Body of pancreas (tissue), 4 donors: ENCODE measurements at regions not wholly inside any gene's neighbourhood (a gene's known extent, or its start where the extent isn't known, plus 50 kb on each side); places are given as distances from the start of the nearest gene placed in this dataset.

Experiments
- ATAC-seq: fragments of 150-250 bp; one replicate; pipeline ENCODE4 v1.9.1; 2016
- DNase-seq, 4 donors: peaks; one replicate each; pipeline ENCODE4 v3.0.0-alpha.2; 2019
- H3K27ac ChIP-seq, 4 donors: fragments of 200-600 bp; sonication (generic); 1 replicate in 3 of 4; 2 replicates in 1 of 4; pipeline versions ENCODE4 v1.5.1 to v1.6.1; 2016 to 2019; ENCODE audit warnings: mild to moderate bottlenecking in 1 of 4, mixed read lengths in 1 of 4, moderate library complexity in 1 of 4
- H3K27me3 ChIP-seq, 2 donors: fragments of 200-600 bp; sonication (generic); one replicate each; pipeline ENCODE4 v1.6.0; 2016; ENCODE audit warnings: mild to moderate bottlenecking in 1 of 2
- H3K36me3 ChIP-seq, 2 donors: fragments of 200-600 bp; sonication (generic); replicated peaks in 1 of 2; 2 replicates each; pipeline ENCODE4 v1.5.1; 2016; ENCODE audit warnings: low read depth in 2 of 2; ENCODE audit not compliant: insufficient read depth in 1 of 2
- H3K4me1 ChIP-seq: fragments of 200-600 bp; sonication (generic); one replicate; pipeline ENCODE4 v1.6.0; 2016
- H3K4me3 ChIP-seq, 2 donors: fragments of 200-600 bp; sonication (generic); 1 replicate in 1 of 2; 2 replicates in 1 of 2; pipeline ENCODE4 v1.5.1; 2016 to 2019
- H3K9me3 ChIP-seq, 3 donors: fragments of 200-600 bp; sonication (generic); 1 replicate in 2 of 3; 2 replicates in 1 of 3; pipeline ENCODE4 v1.5.1; 2016
- CTCF ChIP-seq, 7 experiments: fragments of 450-650 bp in 4 of 7; fragments of 200-600 bp in 3 of 7; sonication (generic) in 3 of 7; IDR thresholded peaks; one replicate each; pipeline ENCODE4 v1.5.1; 2016 to 2019; ENCODE audit warnings: antibody characterized with exemption in 7 of 7
- POLR2A ChIP-seq, 3 donors: fragments of 450-650 bp; IDR thresholded peaks; one replicate each; pipeline ENCODE4 v1.6.1; 2016; ENCODE audit warnings: antibody characterized with exemption in 3 of 3, mild to moderate bottlenecking in 2 of 3
- WGBS, 2 donors: methylation state at CpG; one replicate each; pipeline ENCODE4 v1.1.5; 2017; 5-methylcytosine and 5-hydroxymethylcytosine counted together
- intact Hi-C: fragments of 100-400 bp; cut with DNase I; formaldehyde crosslinking; loops from one replicate; pipeline ENCODE4 v1.15.1; 2023

- Histone ChIP-seq H3K36me3 (no peaks in the 10 kb centered on the region), H3K27ac (no peak overlapping the region), H3K4me1 (no peaks in the 10 kb centered on the region), H3K9me3 (no peaks in the 10 kb centered on the region), H3K27me3 (no peaks in the 10 kb centered on the region), H3K4me3 (no peak overlapping the region)
- ATAC-seq = no peak
- no peak for TF ChIP-seq POLR2A (IDR thresholded peaks at IDR 0.05)
- TF ChIP-seq CTCF (IDR thresholded peaks at IDR 0.05) = no peak
- no peak for DNase-seq
- WGBS, 2 donors = 34 to 43% methylated on average over 14 of the region's 14 CpGs
- intact Hi-C loops = loop anchor here (5.0 kb wide), 1 partner anchor 307 kb away; no protein-coding TSS in a partner anchor
Measured at GRCh38 chr13:26498656-26499601, 58.6 kb upstream of the WASF3 start.

GRCh38 chr13:26500618-26501320 is 56.7 kb upstream of the WASF3 start:
- Histone ChIP-seq H3K27ac (no peak overlapping the region), H3K36me3 (no peaks in the 10 kb centered on the region), H3K4me1 (no peaks in the 10 kb centered on the region), H3K4me3 (no peak overlapping the region), H3K27me3 (no peaks in the 10 kb centered on the region), H3K9me3 (no peaks in the 10 kb centered on the region)
- no peak for DNase-seq
- no peak for TF ChIP-seq POLR2A (IDR thresholded peaks at IDR 0.05)
- no peak for TF ChIP-seq CTCF (IDR thresholded peaks at IDR 0.05)
- no peak for ATAC-seq
- 53 to 54% methylated on average over 13 to 14 of the region's 15 CpGs for WGBS, 2 donors
- intact Hi-C loops = no loop called here

GRCh38 chr13:26501641-26502040 is 55.8 kb upstream of the WASF3 start:
- Histone ChIP-seq H3K27ac (no peak overlapping the region), H3K9me3 (no peaks in the 10 kb centered on the region), H3K4me1 (no peaks in the 10 kb centered on the region), H3K4me3 (no peak overlapping the region), H3K36me3 (no peaks in the 10 kb centered on the region), H3K27me3 (no peaks in the 10 kb centered on the region)
- intact Hi-C loops = no loop called here
- ATAC-seq (no peak), DNase-seq (no peak)
- 20 to 35% methylated on average over 8 of the region's 8 CpGs for WGBS, 2 donors
- TF ChIP-seq CTCF (IDR thresholded peaks at IDR 0.05) (no peak), POLR2A (IDR thresholded peaks at IDR 0.05) (no peak)

DNA sequence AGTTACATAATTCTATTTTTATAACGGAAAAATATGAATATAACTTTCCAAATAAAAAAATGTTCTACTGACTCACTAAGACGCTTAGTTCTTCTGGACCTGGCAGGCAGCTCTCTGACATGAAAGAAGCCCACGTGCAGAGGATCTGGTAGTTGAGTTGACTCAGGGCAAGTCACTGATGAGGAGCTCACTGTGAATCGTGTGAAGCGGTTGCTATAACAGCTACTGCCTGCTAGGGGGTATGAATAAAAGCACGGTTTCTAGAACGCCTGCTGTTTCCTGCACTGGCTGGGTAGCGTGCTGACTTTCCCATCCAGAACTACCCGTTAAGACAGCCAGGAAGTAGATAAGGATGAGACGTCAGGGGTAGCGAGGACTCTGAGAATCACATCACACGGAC is 54.7 kb upstream of the WASF3 start:
- TF ChIP-seq POLR2A (IDR thresholded peaks at IDR 0.05) = no peak
- no peak for TF ChIP-seq CTCF (IDR thresholded peaks at IDR 0.05)
- Histone ChIP-seq H3K9me3 (no peaks in the 10 kb centered on the region), H3K27me3 (no peaks in the 10 kb centered on the region), H3K4me1 (no peaks in the 10 kb centered on the region), H3K27ac (no peak overlapping the region), H3K4me3 (no peak overlapping the region), H3K36me3 (no peaks in the 10 kb centered on the region)
- DNase-seq (peak in 2 of 4 donors; percentile 16 to 36), ATAC-seq (peak; percentile 40)
- intact Hi-C loops = no loop called here
- WGBS, 2 donors = 17 to 27% methylated on average over 12 of the region's 12 CpGs
